Adrenal gland (tissue), 5 donors: ENCODE measurements at regions not wholly inside any gene's neighbourhood (a gene's known extent, or its start where the extent isn't known, plus 50 kb on each side); places are given as distances from the start of the nearest gene placed in this dataset.

Experiments used
- POLR2A ChIP-seq, 2 donors: fragments of 450-650 bp; IDR thresholded peaks; one replicate each; pipeline ENCODE4 v1.6.1; 2017; ENCODE audit warnings: antibody characterized with exemption in 2 of 2, mild to moderate bottlenecking in 2 of 2, moderate library complexity in 1 of 2
- TF ChIP-seq, protein P1 (sequence below), 6 experiments: fragments of 450-650 bp in 4 of 6; fragments of 200-600 bp in 2 of 6; sonication (generic) in 1 of 6; IDR thresholded peaks; 1 replicate in 5 of 6; 2 replicates in 1 of 6; pipeline versions ENCODE4 v1.5.1 to v1.8.0; 2016 to 2021; ENCODE audit warnings: antibody characterized with exemption in 6 of 6, mild to moderate bottlenecking in 2 of 6, moderate library complexity in 1 of 6
- donor health status: DM: no; HTN: no; CAD: no.

DNA sequence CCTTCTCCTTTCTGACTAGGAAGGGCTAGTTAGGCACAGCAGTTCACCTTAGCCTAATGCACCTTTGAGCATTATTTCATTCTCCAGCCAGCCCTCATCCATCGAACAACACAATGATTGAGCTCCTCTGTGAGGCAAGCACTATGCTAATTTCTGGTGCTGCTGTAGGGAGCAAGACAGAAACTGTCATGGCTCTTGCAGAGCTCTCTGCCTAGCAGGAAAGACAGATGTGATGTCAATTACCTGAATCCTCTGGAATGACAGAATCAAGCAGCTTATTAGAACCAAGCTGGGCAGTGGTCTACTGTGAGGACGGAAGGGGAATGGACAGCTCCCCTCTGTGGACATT is 256.1 kb upstream of the NOCT start:
- TF ChIP-seq, protein P1, sequence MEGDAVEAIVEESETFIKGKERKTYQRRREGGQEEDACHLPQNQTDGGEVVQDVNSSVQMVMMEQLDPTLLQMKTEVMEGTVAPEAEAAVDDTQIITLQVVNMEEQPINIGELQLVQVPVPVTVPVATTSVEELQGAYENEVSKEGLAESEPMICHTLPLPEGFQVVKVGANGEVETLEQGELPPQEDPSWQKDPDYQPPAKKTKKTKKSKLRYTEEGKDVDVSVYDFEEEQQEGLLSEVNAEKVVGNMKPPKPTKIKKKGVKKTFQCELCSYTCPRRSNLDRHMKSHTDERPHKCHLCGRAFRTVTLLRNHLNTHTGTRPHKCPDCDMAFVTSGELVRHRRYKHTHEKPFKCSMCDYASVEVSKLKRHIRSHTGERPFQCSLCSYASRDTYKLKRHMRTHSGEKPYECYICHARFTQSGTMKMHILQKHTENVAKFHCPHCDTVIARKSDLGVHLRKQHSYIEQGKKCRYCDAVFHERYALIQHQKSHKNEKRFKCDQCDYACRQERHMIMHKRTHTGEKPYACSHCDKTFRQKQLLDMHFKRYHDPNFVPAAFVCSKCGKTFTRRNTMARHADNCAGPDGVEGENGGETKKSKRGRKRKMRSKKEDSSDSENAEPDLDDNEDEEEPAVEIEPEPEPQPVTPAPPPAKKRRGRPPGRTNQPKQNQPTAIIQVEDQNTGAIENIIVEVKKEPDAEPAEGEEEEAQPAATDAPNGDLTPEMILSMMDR (IDR thresholded peaks at IDR 0.05): no peak
- TF ChIP-seq POLR2A (IDR thresholded peaks at IDR 0.05): no peak
